Panc1 (cell line): ENCODE measurements at regions not wholly inside any gene's neighbourhood (a gene's known extent, or its start where the extent isn't known, plus 50 kb on each side); places are given as distances from the start of the nearest gene placed in this dataset.

ENCODE experiments used
- POLR2AphosphoS5 ChIP-seq: IDR thresholded peaks from 2 replicates; pipeline ENCODE4 v1.6.1; 2012; ENCODE audit warnings: mild to moderate bottlenecking, low read depth, low read length, moderate library complexity
- TF ChIP-seq, protein P1 (sequence below): fragments of 450-650 bp; IDR thresholded peaks from 2 replicates; pipeline ENCODE4 v1.5.1; 2017; ENCODE audit warnings: mild to moderate bottlenecking

DNA sequence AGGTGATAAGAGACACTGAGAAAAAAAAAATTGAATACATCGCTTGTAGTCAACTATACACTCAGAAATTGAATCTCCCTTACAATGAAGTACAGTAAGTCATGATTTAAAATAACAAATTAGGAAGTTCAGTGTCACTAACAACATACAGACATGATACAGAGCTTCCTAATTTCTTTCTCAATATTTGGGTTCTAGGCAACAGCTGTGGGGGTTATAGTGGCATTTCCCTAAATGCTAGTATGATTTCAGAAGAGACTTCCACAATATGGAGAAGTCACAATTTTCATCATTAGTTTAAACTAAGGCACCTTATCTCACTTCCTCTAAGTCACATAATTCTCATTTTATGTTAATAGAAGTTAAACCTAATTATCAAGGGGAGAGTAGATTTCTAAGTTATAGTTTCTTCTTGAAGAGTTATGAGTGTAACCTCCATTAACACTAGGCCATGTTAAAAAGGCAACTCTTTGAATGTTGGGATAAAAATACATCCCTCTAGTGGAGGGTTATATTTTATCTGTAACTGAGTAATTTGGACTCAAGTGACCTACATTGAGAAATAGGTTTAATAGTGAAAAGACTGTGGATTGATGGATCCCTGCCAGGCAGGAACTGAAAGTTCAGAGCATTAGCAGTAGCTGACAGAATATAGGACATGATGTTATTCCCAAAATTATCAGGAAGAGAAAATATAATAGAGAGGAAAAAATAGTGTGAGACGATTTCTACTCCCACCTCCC, 286.0 kb upstream of the SUCLG2 start:
- TF ChIP-seq, protein P1, sequence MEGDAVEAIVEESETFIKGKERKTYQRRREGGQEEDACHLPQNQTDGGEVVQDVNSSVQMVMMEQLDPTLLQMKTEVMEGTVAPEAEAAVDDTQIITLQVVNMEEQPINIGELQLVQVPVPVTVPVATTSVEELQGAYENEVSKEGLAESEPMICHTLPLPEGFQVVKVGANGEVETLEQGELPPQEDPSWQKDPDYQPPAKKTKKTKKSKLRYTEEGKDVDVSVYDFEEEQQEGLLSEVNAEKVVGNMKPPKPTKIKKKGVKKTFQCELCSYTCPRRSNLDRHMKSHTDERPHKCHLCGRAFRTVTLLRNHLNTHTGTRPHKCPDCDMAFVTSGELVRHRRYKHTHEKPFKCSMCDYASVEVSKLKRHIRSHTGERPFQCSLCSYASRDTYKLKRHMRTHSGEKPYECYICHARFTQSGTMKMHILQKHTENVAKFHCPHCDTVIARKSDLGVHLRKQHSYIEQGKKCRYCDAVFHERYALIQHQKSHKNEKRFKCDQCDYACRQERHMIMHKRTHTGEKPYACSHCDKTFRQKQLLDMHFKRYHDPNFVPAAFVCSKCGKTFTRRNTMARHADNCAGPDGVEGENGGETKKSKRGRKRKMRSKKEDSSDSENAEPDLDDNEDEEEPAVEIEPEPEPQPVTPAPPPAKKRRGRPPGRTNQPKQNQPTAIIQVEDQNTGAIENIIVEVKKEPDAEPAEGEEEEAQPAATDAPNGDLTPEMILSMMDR = no peak
- no peak for TF ChIP-seq POLR2AphosphoS5
